ENCODE measurements at regions not wholly inside any gene's neighbourhood (a gene's known extent, or its start where the extent isn't known, plus 50 kb on each side); places are given as distances from the start of the nearest gene placed in this dataset.

DNA sequence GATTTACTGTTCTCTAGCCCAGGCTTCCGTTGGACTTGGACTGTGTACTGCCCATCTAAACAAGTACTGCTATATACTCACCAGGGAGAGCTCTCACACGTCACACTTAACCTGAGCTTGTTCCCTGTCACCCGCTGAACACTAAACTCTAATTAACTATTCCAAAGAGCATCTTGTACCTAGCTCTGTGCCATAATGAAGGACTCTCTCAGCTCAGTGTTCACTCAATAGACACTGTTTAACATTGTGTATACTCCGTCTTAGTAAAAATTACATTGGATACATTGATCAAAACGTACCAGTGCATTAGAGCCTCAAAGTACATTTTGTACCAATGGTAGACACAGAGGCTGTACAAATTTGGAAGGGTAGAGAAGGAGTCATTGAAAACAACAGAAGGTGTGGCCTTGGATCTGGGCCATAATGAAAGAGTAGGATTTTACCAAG is 55.4 kb upstream of the EPHA7 start:
- DNase-seq (ENCODE audit: extremely low read depth, low read depth, low spot score): no peak

DNA sequence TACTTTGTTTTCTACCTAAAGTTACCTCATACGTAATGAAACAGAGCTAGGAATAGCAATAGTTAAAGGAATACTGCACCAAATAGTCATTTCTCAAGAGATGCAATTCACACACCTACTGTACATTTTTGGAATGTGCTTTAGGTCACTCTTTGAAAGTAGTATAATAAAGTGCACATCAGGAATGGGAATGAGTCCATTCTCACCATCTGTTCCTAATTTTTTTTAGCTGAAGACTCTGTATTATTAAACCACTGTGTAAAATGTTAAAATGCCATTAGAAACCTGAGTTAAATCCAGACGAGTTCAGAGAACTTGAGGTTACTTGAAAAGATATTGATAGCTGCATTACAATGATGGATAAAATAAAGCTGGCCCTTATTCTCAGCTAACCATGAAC is 51.9 kb upstream of the EPHA7 start:
- DNase-seq (ENCODE audit: extremely low read depth, low read depth, low spot score): no peak

All from glomerular endothelial cell (primary cell).